Endothelial cell of umbilical vein (primary cell): ENCODE measurements at regions not wholly inside any gene's neighbourhood (a gene's known extent, or its start where the extent isn't known, plus 50 kb on each side); places are given as distances from the start of the nearest gene placed in this dataset.

Experiments
- BruUV-seq: library from RNA; stranded (reverse); fragments of 400-500 nt; replicated peaks from 2 replicates; lab custom pipeline; 2021; lab: Mats Ljungman, UMichigan
- CTCF ChIA-PET: fragments of 300-600, 350-600 bp; sonication (Branson Sonifier 250); formaldehyde crosslinking; loops from one replicate; lab custom pipeline; 2021; ENCODE audit warnings: antibody characterized with exemption, inconsistent platforms; lab: Charles Lee
- POLR2A ChIA-PET: fragments of 300-600, 350-600 bp; sonication (Branson Sonifier 250); formaldehyde crosslinking; loops from one replicate; lab custom pipeline; 2021; ENCODE audit warnings: antibody characterized with exemption, inconsistent platforms; lab: Charles Lee
- DNase-seq: peaks from one replicate; pipeline ENCODE4 v3.0.0-alpha.2; 2011; ENCODE audit warnings: low read depth, low spot score
- FAIRE-seq: peaks from 2 replicates; lab custom pipeline; 2011; peaks lifted over from hg19 to GRCh38; lab: Jason Lieb, UNC
- H2AFZ ChIP-seq: 2 replicates; pipeline ENCODE4 v1.6.0; 2012; ENCODE audit warnings: low read depth, low read length, control low read depth, inconsistent platforms
- H3K27ac ChIP-seq: 2 replicates; pipeline ENCODE4 v1.5.1; 2011; ENCODE audit warnings: low read depth, mild to moderate bottlenecking, control low read depth, low read length, moderate library complexity; ENCODE audit not compliant: insufficient read depth
- H3K27me3 ChIP-seq, 2 experiments: 2 replicates each; pipeline versions ENCODE4 v1.6.0 to v1.6.1; 2011; ENCODE audit warnings: low read length in 2 of 2, mixed read lengths in 1 of 2; ENCODE audit not compliant: control insufficient read depth in 2 of 2, insufficient read depth in 2 of 2
- H3K36me3 ChIP-seq, 2 experiments: 2 replicates in 1 of 2; 3 replicates in 1 of 2; pipeline ENCODE4 v1.5.1; 2011; ENCODE audit warnings: low read length in 2 of 2, mild to moderate bottlenecking in 1 of 2, moderate library complexity in 1 of 2; ENCODE audit not compliant: control insufficient read depth in 2 of 2, insufficient read depth in 2 of 2; ENCODE audit errors: extremely low read depth in 1 of 2
- H3K4me1 ChIP-seq: 3 replicates; pipeline ENCODE4 v1.5.1; 2011; ENCODE audit warnings: mild to moderate bottlenecking, low read length; ENCODE audit not compliant: control insufficient read depth, insufficient read depth; ENCODE audit errors: extremely low read depth
- H3K4me2 ChIP-seq: 2 replicates; pipeline ENCODE4 v1.6.1; 2011; ENCODE audit warnings: low read length, control low read depth, mixed read lengths; ENCODE audit not compliant: insufficient read depth
- H3K4me3 ChIP-seq, 3 experiments: fragments of 200-600 bp in 1 of 3; sonication (generic), shearing (Covaris generic) in 1 of 3; replicated peaks in 1 of 3; 2 replicates each; pipeline ENCODE4 v1.5.1; 2011 to 2016; ENCODE audit warnings: control low read depth in 3 of 3, low read length in 3 of 3, mild to moderate bottlenecking in 2 of 3, inconsistent platforms in 1 of 3, low read depth in 1 of 3, moderate library complexity in 1 of 3; ENCODE audit not compliant: insufficient read depth in 1 of 3
- H3K79me2 ChIP-seq: 2 replicates; pipeline ENCODE4 v1.6.0; 2012; ENCODE audit warnings: low read length, inconsistent platforms; ENCODE audit not compliant: control insufficient read depth, insufficient read depth
- H3K9ac ChIP-seq: replicated peaks from 2 replicates; pipeline ENCODE3; 2011; ENCODE audit warnings: low read length, control low read depth; ENCODE audit not compliant: insufficient read depth; ENCODE audit errors: extremely low read depth
- H3K9me1 ChIP-seq: replicated peaks from 3 replicates; pipeline ENCODE4 v1.6.0; 2011; ENCODE audit warnings: mild to moderate bottlenecking, low read length; ENCODE audit not compliant: control insufficient read depth, insufficient read depth; ENCODE audit errors: extremely low read depth
- H3K9me3 ChIP-seq: replicated peaks from 2 replicates; pipeline ENCODE4 v1.5.1; 2012; ENCODE audit warnings: low read length, inconsistent platforms; ENCODE audit not compliant: control insufficient read depth, insufficient read depth
- H4K20me1 ChIP-seq: replicated peaks from 2 replicates; pipeline ENCODE3; 2011; ENCODE audit warnings: mild to moderate bottlenecking, low read length; ENCODE audit not compliant: control insufficient read depth, insufficient read depth; ENCODE audit errors: extremely low read depth
- EZH2 ChIP-seq: IDR thresholded peaks from 2 replicates; pipeline ENCODE4 v1.6.1; 2012; ENCODE audit warnings: borderline replicate concordance, low read depth, mild to moderate bottlenecking, moderate library complexity, low read length, inconsistent platforms; ENCODE audit not compliant: severe bottlenecking
- GATA2 ChIP-seq: IDR thresholded peaks from 2 replicates; pipeline ENCODE4 v1.7.0; 2011; ENCODE audit warnings: low read depth, mild to moderate bottlenecking, moderate library complexity, mixed read lengths, low read length; ENCODE audit not compliant: insufficient read length, insufficient read depth
- JUN ChIP-seq: IDR thresholded peaks from 2 replicates; pipeline ENCODE4 v1.6.1; 2011; ENCODE audit warnings: borderline replicate concordance, low read depth; ENCODE audit not compliant: insufficient read length, insufficient read depth
- MYC ChIP-seq: IDR thresholded peaks from one replicate; pipeline ENCODE4 v1.6.1; 2011; ENCODE audit warnings: mild to moderate bottlenecking, low read depth, low read length
- POLR2A ChIP-seq: IDR thresholded peaks from 2 replicates; pipeline ENCODE4 v1.6.1; 2012; ENCODE audit warnings: low read depth, mild to moderate bottlenecking, control low read depth, low read length
- POLR2AphosphoS5 ChIP-seq: IDR thresholded peaks from 2 replicates; pipeline ENCODE4 v1.6.1; 2012; ENCODE audit warnings: low read depth, mild to moderate bottlenecking, control low read depth, low read length, moderate library complexity; ENCODE audit not compliant: insufficient read depth
- dilution Hi-C: fragments of 300-500 bp; cut with MboI; formaldehyde crosslinking; loops from one replicate; pipeline ENCODE4 v1.15.0; 2019; ENCODE audit warnings: low sequenced_read_pairs; ENCODE audit not compliant: extremely low pct_ligation_motif_present
- intact Hi-C: fragments of 100-400 bp; cut with micrococcal nuclease; formaldehyde crosslinking; loops from one replicate; pipeline ENCODE4 v1.10.0; 2022
- TF ChIP-seq, protein P1 (sequence below), 2 donors: IDR thresholded peaks; 1 replicate in 1 of 2; 2 replicates in 1 of 2; pipeline ENCODE4 v1.5.1; 2011; ENCODE audit warnings: low read length in 2 of 2, mild to moderate bottlenecking in 2 of 2, moderate library complexity in 2 of 2, control low read depth in 1 of 2, inconsistent platforms in 1 of 2, low read depth in 1 of 2; ENCODE audit not compliant: insufficient read depth in 1 of 2; ENCODE audit errors: extremely low read depth in 1 of 2
- TF ChIP-seq, protein P2 (sequence below): IDR thresholded peaks from 2 replicates; pipeline ENCODE4 v1.6.1; 2011; ENCODE audit not compliant: insufficient read depth, insufficient read length

- no peaks in the 10 kb centered on the region for H3K4me1 ChIP-seq
- peak overlapping the region; percentile 24 for H2AFZ ChIP-seq
- intact Hi-C loops (no loop called here), dilution Hi-C loops (no loop called here)
- no peak for FAIRE-seq
- no peaks in the 10 kb centered on the region for H4K20me1 ChIP-seq
- H3K36me3 ChIP-seq = no peaks in the 10 kb centered on the region
- TF ChIP-seq, protein P1, sequence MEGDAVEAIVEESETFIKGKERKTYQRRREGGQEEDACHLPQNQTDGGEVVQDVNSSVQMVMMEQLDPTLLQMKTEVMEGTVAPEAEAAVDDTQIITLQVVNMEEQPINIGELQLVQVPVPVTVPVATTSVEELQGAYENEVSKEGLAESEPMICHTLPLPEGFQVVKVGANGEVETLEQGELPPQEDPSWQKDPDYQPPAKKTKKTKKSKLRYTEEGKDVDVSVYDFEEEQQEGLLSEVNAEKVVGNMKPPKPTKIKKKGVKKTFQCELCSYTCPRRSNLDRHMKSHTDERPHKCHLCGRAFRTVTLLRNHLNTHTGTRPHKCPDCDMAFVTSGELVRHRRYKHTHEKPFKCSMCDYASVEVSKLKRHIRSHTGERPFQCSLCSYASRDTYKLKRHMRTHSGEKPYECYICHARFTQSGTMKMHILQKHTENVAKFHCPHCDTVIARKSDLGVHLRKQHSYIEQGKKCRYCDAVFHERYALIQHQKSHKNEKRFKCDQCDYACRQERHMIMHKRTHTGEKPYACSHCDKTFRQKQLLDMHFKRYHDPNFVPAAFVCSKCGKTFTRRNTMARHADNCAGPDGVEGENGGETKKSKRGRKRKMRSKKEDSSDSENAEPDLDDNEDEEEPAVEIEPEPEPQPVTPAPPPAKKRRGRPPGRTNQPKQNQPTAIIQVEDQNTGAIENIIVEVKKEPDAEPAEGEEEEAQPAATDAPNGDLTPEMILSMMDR (IDR thresholded peaks at IDR 0.05; ENCODE audit: extremely low read depth in 1 of 2, insufficient read depth in 1 of 2, low read depth in 1 of 2, low read length in 2 of 2) = no peak
- TF ChIP-seq MYC = no peak
- TF ChIP-seq EZH2 = no peak
- TF ChIP-seq GATA2 = peak; percentile 19
- no peak for TF ChIP-seq JUN
- TF ChIP-seq, protein P2, sequence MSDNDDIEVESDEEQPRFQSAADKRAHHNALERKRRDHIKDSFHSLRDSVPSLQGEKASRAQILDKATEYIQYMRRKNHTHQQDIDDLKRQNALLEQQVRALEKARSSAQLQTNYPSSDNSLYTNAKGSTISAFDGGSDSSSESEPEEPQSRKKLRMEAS = no peak
- TF ChIP-seq POLR2AphosphoS5 = no peak
- no peak for TF ChIP-seq POLR2A
- H3K4me3 ChIP-seq = no peak overlapping the region
- H3K4me2 ChIP-seq = no peak overlapping the region
- no peaks in the 10 kb centered on the region for H3K27me3 ChIP-seq
- H3K79me2 ChIP-seq = no peaks in the 10 kb centered on the region
- H3K9me1 ChIP-seq = no peaks in the 10 kb centered on the region
- H3K9me3 ChIP-seq = no peaks in the 10 kb centered on the region
- DNase-seq = peak; percentile 39
- ChIA-PET CTCF (no interaction called here), POLR2A (no interaction called here)
- BruUV-seq = no TSS peak
- no peak overlapping the region for H3K9ac ChIP-seq
- no peak overlapping the region for H3K27ac ChIP-seq
Observed at GRCh38 chr4:129498626-129499025, 402.7 kb downstream of the C4orf33 start.
